PC-3 (cell line): ENCODE measurements at regions not wholly inside any gene's neighbourhood (a gene's known extent, or its start where the extent isn't known, plus 50 kb on each side); places are given as distances from the start of the nearest gene placed in this dataset.
A peak's percentile ranks its signal among the peaks of the same experiment; 100 is the strongest.

Experiments used
- ATAC-seq: fragments of 200-7000 bp; cut with Tn5 transposase; 2 replicates; pipeline ENCODE4 v1.9.1; 2020; ENCODE audit warnings: mild to moderate bottlenecking, moderate library complexity
- BruUV-seq: library from RNA; stranded (reverse); fragments of 400-500 nt; replicated peaks from 2 replicates; lab custom pipeline; 2021; lab: Mats Ljungman, UMichigan
- CTCF ChIA-PET: fragments of 300-600 bp; sonication (Branson Sonifier 250); formaldehyde crosslinking; loops from one replicate; lab custom pipeline; 2022; ENCODE audit warnings: antibody characterized with exemption; lab: Charles Lee
- POLR2A ChIA-PET: fragments of 300-600 bp; sonication (Branson Sonifier 250); formaldehyde crosslinking; loops from one replicate; lab custom pipeline; 2022; ENCODE audit warnings: antibody characterized with exemption; ENCODE audit not compliant: unreplicated experiment; lab: Charles Lee
- DNase-seq: peaks from one replicate; pipeline ENCODE4 v3.0.0-alpha.2; 2015
- H2AFZ ChIP-seq: fragments of 300-600 bp; sonication (generic); 2 replicates; pipeline ENCODE4 v1.6.0; 2016; ENCODE audit warnings: antibody characterized with exemption, low read length
- H3F3A ChIP-seq: fragments of 300-600 bp; sonication (generic); one replicate; pipeline ENCODE4 v1.6.0; 2017; ENCODE audit warnings: antibody characterized with exemption, low read length, control low read depth, mild to moderate bottlenecking; ENCODE audit not compliant: unreplicated experiment
- H3K27ac ChIP-seq: fragments of 300-600 bp; sonication (generic); 2 replicates; pipeline ENCODE4 v1.5.1; 2016; ENCODE audit warnings: mild to moderate bottlenecking, low read length
- H3K27me3 ChIP-seq: fragments of 300-600 bp; sonication (generic); 2 replicates; pipeline ENCODE4 v1.6.1; 2016; ENCODE audit warnings: low read length, mixed read lengths
- H3K36me3 ChIP-seq: fragments of 300-600 bp; sonication (generic); 2 replicates; pipeline ENCODE4 v1.6.1; 2016; ENCODE audit warnings: low read depth, mixed run types, low read length, mixed read lengths
- H3K4me1 ChIP-seq: fragments of 300-600 bp; sonication (generic); 2 replicates; pipeline ENCODE4 v1.5.1; 2016; ENCODE audit warnings: low read length; ENCODE audit not compliant: insufficient read depth
- H3K4me2 ChIP-seq: fragments of 300-600 bp; sonication (generic); 2 replicates; pipeline ENCODE4 v1.6.0; 2016; ENCODE audit warnings: low read length
- H3K4me3 ChIP-seq: fragments of 300-600 bp; sonication (generic); 2 replicates; pipeline ENCODE4 v1.5.1; 2016; ENCODE audit warnings: mild to moderate bottlenecking, low read length, mixed read lengths
- H3K79me2 ChIP-seq: fragments of 300-600 bp; sonication (generic); 2 replicates; pipeline ENCODE4 v1.6.1; 2017; ENCODE audit warnings: low read length, mixed read lengths
- H3K9ac ChIP-seq: fragments of 300-600 bp; sonication (generic); 2 replicates; pipeline ENCODE4 v1.6.0; 2016; ENCODE audit warnings: mild to moderate bottlenecking, low read length
- H3K9me2 ChIP-seq: fragments of 300-600 bp; sonication (generic); replicated peaks from 2 replicates; pipeline ENCODE4 v1.6.1; 2016; ENCODE audit warnings: mixed run types, low read length, mixed read lengths
- H3K9me3 ChIP-seq: fragments of 300-600 bp; sonication (generic); 2 replicates; pipeline ENCODE4 v1.6.1; 2016; ENCODE audit warnings: low read length, mixed read lengths
- H4K20me1 ChIP-seq: fragments of 300-600 bp; sonication (generic); 2 replicates; pipeline ENCODE4 v1.6.1; 2016; ENCODE audit warnings: low read length, mixed read lengths
- CTCF ChIP-seq: fragments of 300-600 bp; sonication (generic); conservative IDR thresholded peaks from 2 replicates; pipeline ENCODE4 v1.5.1; 2017; ENCODE audit warnings: antibody characterized with exemption, low read depth, mild to moderate bottlenecking, low read length
- EZH2 ChIP-seq: fragments of 300-600 bp; sonication (generic); IDR thresholded peaks from one replicate; pipeline ENCODE4 v1.6.1; 2017; ENCODE audit warnings: antibody characterized with exemption, mild to moderate bottlenecking, low read length; ENCODE audit not compliant: unreplicated experiment
- EZH2phosphoT487 ChIP-seq: fragments of 300-600 bp; sonication (generic); IDR thresholded peaks from 2 replicates; pipeline ENCODE4 v1.6.1; 2018; ENCODE audit warnings: mild to moderate bottlenecking, antibody characterized with exemption, low read length, borderline replicate concordance
- intact Hi-C: fragments of 100-400 bp; cut with micrococcal nuclease; formaldehyde crosslinking; loops from 2 replicates; pipeline ENCODE4 v1.9.0; 2023

GRCh38 chr2:64327129-64327509, 126.8 kb upstream of the LGALSL start:
- ChIA-PET CTCF (interaction anchor here (0.5 to 1.6 kb wide), 6 partner anchors 14 to 305 kb away, joined by 3 to 15 read pairs (median 4); no protein-coding TSS in a partner anchor), POLR2A (interaction anchor here (0.6 kb wide), 3 partner anchors 33 to 156 kb away, joined by 3 to 6 read pairs (median 4); no protein-coding TSS in a partner anchor)
- no peak overlapping the region for H3K4me3 ChIP-seq
- no peaks in the 10 kb centered on the region for H3K36me3 ChIP-seq
- no peaks in the 10 kb centered on the region for H3K27me3 ChIP-seq
- no TSS peak for BruUV-seq
- H3F3A ChIP-seq, result no peaks in the 10 kb centered on the region
- H3K9me3 ChIP-seq, result no peaks in the 10 kb centered on the region
- no peaks in the 10 kb centered on the region for H3K79me2 ChIP-seq
- no peaks in the 10 kb centered on the region for H3K9me2 ChIP-seq
- TF ChIP-seq CTCF, result no peak
- peak; percentile 62; the same call in 1 of the 2 replicates for TF ChIP-seq EZH2phosphoT487
- TF ChIP-seq EZH2, result no peak
- peaks cover 30% of the 10 kb centered on the region for H3K4me1 ChIP-seq
- peak; percentile 81 for ATAC-seq
- no peaks in the 10 kb centered on the region for H4K20me1 ChIP-seq
- 0 out of 2 replicates have a peak overlapping the region, but pooled peaks have one; percentile 24 for H3K4me2 ChIP-seq
- H2AFZ ChIP-seq, result no peak overlapping the region
- intact Hi-C loops, result loop anchor here (1.0 to 5.0 kb wide), 2 partner anchors 185 to 278 kb away; partner anchors contain the start of gene PELI1
- H3K9ac ChIP-seq, result no peak overlapping the region
- H3K27ac ChIP-seq, result no peak overlapping the region
- peak; percentile 89 for DNase-seq

GRCh38 chr2:64327510-64328414, 126.2 kb upstream of the LGALSL start:
- ATAC-seq (no peak), DNase-seq (peak; percentile 30)
- H3K27me3 ChIP-seq, result no peaks in the 10 kb centered on the region
- no peak overlapping the region for H3K27ac ChIP-seq
- H3K4me3 ChIP-seq, result no peak overlapping the region
- no TSS peak for BruUV-seq
- peak; percentile 51 for TF ChIP-seq CTCF
- no peak for TF ChIP-seq EZH2phosphoT487
- no peak for TF ChIP-seq EZH2
- intact Hi-C loops, result loop anchor here (1.0 to 5.0 kb wide), 2 partner anchors 185 to 278 kb away; partner anchors contain the start of gene PELI1
- no peaks in the 10 kb centered on the region for H3K9me3 ChIP-seq
- ChIA-PET POLR2A (interaction anchor here (0.6 kb wide), 2 partner anchors 32 to 155 kb away, joined by 3 to 6 read pairs; no protein-coding TSS in a partner anchor), CTCF (interaction anchor here (0.5 to 1.6 kb wide), 7 partner anchors 14 to 278 kb away, joined by 3 to 15 read pairs (median 4); no protein-coding TSS in a partner anchor)
- H3F3A ChIP-seq, result no peaks in the 10 kb centered on the region
- no peaks in the 10 kb centered on the region for H4K20me1 ChIP-seq
- no peak overlapping the region for H3K4me2 ChIP-seq
- peaks cover 30% of the 10 kb centered on the region for H3K4me1 ChIP-seq
- no peaks in the 10 kb centered on the region for H3K9me2 ChIP-seq
- H2AFZ ChIP-seq, result no peak overlapping the region
- H3K79me2 ChIP-seq, result no peaks in the 10 kb centered on the region
- H3K36me3 ChIP-seq, result no peaks in the 10 kb centered on the region
- no peak overlapping the region for H3K9ac ChIP-seq
